GM23338 (cell line): ENCODE measurements at regions not wholly inside any gene's neighbourhood (a gene's known extent, or its start where the extent isn't known, plus 50 kb on each side); places are given as distances from the start of the nearest gene placed in this dataset.

Experiments
- ATAC-seq: fragments of 200-7000 bp; cut with Tn5 transposase; 3 replicates; pipeline ENCODE4 v1.9.1; 2020
- DNase-seq: peaks from one replicate; pipeline ENCODE4 v3.0.0-alpha.2; 2015; ENCODE audit warnings: low spot score
- H2AFZ ChIP-seq: fragments of 200-600 bp; sonication (generic); 2 replicates; pipeline ENCODE4 v1.8.0; 2016; ENCODE audit warnings: antibody characterized with exemption, mild to moderate bottlenecking, moderate library complexity
- H3F3A ChIP-seq: fragments of 200-600 bp; sonication (generic); replicated peaks from 2 replicates; pipeline ENCODE4 v1.8.0; 2017; ENCODE audit warnings: antibody characterized with exemption, mixed run types, low read depth
- H3K27ac ChIP-seq: fragments of 200-600 bp; sonication (generic); 2 replicates; pipeline ENCODE4 v1.6.1; 2016; ENCODE audit warnings: low read depth
- H3K27me3 ChIP-seq: fragments of 200-600 bp; sonication (generic); 2 replicates; pipeline ENCODE4 v1.8.0; 2016; ENCODE audit warnings: mild to moderate bottlenecking, mixed run types, moderate library complexity; ENCODE audit not compliant: insufficient read depth
- H3K36me3 ChIP-seq: fragments of 200-600 bp; sonication (generic); 2 replicates; pipeline ENCODE4 v1.8.0; 2016; ENCODE audit warnings: mild to moderate bottlenecking; ENCODE audit not compliant: insufficient read depth
- H3K4me1 ChIP-seq: fragments of 200-600 bp; sonication (generic); 2 replicates; pipeline ENCODE4 v1.8.0; 2016; ENCODE audit warnings: mild to moderate bottlenecking, moderate library complexity; ENCODE audit not compliant: insufficient read depth
- H3K4me2 ChIP-seq: fragments of 200-600 bp; sonication (generic); 2 replicates; pipeline ENCODE4 v1.7.1; 2017; ENCODE audit warnings: mixed run types
- H3K4me3 ChIP-seq: fragments of 200-600 bp; sonication (generic); 2 replicates; pipeline ENCODE4 v1.6.1; 2016; ENCODE audit warnings: mixed run types
- H3K79me2 ChIP-seq: fragments of 200-600 bp; sonication (generic); replicated peaks from 2 replicates; pipeline ENCODE4 v1.8.0; 2017; ENCODE audit warnings: mild to moderate bottlenecking; ENCODE audit not compliant: insufficient read depth
- H3K9me2 ChIP-seq: fragments of 200-600 bp; sonication (generic); 2 replicates; pipeline ENCODE4 v1.8.0; 2017; ENCODE audit not compliant: insufficient read depth
- H4K20me1 ChIP-seq: fragments of 200-600 bp; sonication (generic); replicated peaks from 2 replicates; pipeline ENCODE4 v1.8.0; 2017; ENCODE audit warnings: mild to moderate bottlenecking; ENCODE audit not compliant: insufficient read depth
- H3K27ac Mint-ChIP-seq: 2 replicates; pipeline ENCODE4 v1.8.0; 2020; ENCODE audit warnings: inconsistent platforms, mild to moderate bottlenecking, moderate library complexity, mixed read lengths
- H3K27me3 Mint-ChIP-seq: 3 replicates; pipeline ENCODE4 v1.8.0; 2022; ENCODE audit warnings: low read depth, mild to moderate bottlenecking, moderate library complexity, mixed read lengths, inconsistent platforms; ENCODE audit not compliant: insufficient read depth, poor library complexity
- H3K36me3 Mint-ChIP-seq: 3 replicates; pipeline ENCODE4 v1.8.0; 2021; ENCODE audit warnings: low read depth, mild to moderate bottlenecking, inconsistent platforms, moderate library complexity, mixed read lengths
- H3K4me1 Mint-ChIP-seq: 3 replicates; pipeline ENCODE4 v1.8.0; 2020; ENCODE audit warnings: mild to moderate bottlenecking, inconsistent platforms, mixed read lengths
- H3K4me3 Mint-ChIP-seq: 3 replicates; pipeline ENCODE4 v1.8.0; 2021; ENCODE audit warnings: moderate library complexity, mild to moderate bottlenecking, inconsistent platforms, mixed read lengths
- H3K9me3 Mint-ChIP-seq: 3 replicates; pipeline ENCODE4 v1.8.0; 2020; ENCODE audit warnings: moderate library complexity, mild to moderate bottlenecking, inconsistent platforms, mixed read lengths
- CREB1 ChIP-seq: fragments of 250-450 bp; sonication (Bioruptor Pico); IDR thresholded peaks from 2 replicates; pipeline ENCODE4 v1.5.0; 2020; ENCODE audit warnings: low read depth, mild to moderate bottlenecking, moderate library complexity
- EZH2 ChIP-seq: fragments of 200-600 bp; sonication (generic); IDR thresholded peaks from one replicate; pipeline ENCODE4 v1.8.0; 2017; ENCODE audit warnings: antibody characterized with exemption, mild to moderate bottlenecking, low read depth; ENCODE audit not compliant: unreplicated experiment
- EZH2phosphoT487 ChIP-seq: fragments of 200-600 bp; sonication (generic); IDR thresholded peaks from one replicate; pipeline ENCODE4 v1.8.1; 2018; ENCODE audit warnings: antibody characterized with exemption; ENCODE audit not compliant: unreplicated experiment
- JUNB ChIP-seq: IDR thresholded peaks from one replicate; pipeline ENCODE4 v1.6.1; 2016; ENCODE audit warnings: antibody characterized with exemption; ENCODE audit not compliant: unreplicated experiment
- NANOG ChIP-seq: IDR thresholded peaks from 2 replicates; pipeline ENCODE4 v1.6.1; 2016; ENCODE audit warnings: antibody characterized with exemption, borderline replicate concordance
- POLR2AphosphoS5 ChIP-seq: IDR thresholded peaks from 2 replicates; pipeline ENCODE4 v1.6.1; 2016; ENCODE audit warnings: antibody characterized with exemption, low read depth
- STAT1 ChIP-seq: IDR thresholded peaks from one replicate; pipeline ENCODE4 v1.6.1; 2016; ENCODE audit warnings: antibody characterized with exemption; ENCODE audit not compliant: unreplicated experiment
- ZNF114 ChIP-seq: fragments of 250-450 bp; sonication (Bioruptor Pico); IDR thresholded peaks from 2 replicates; pipeline ENCODE4 v1.5.0; 2020; ENCODE audit warnings: mild to moderate bottlenecking, moderate library complexity
- ZNF331 ChIP-seq: fragments of 250-450 bp; sonication (Bioruptor Pico); IDR thresholded peaks from 2 replicates; pipeline ENCODE4 v1.5.0; 2020; ENCODE audit warnings: low read depth, mild to moderate bottlenecking, moderate library complexity
- TF ChIP-seq, protein P1 (sequence below): IDR thresholded peaks from 2 replicates; pipeline ENCODE4 v1.6.1; 2016; ENCODE audit warnings: antibody characterized with exemption
- TF ChIP-seq, protein P2 (sequence below): IDR thresholded peaks from one replicate; pipeline ENCODE4 v1.6.1; 2018; ENCODE audit warnings: antibody characterized with exemption; ENCODE audit not compliant: unreplicated experiment
- TF ChIP-seq, protein P3 (sequence below), 2 experiments: fragments of 200-600 bp in 1 of 2; sonication (generic) in 1 of 2; conservative IDR thresholded peaks; 2 replicates each; pipeline versions ENCODE4 v1.5.1 to v1.6.1; 2016 to 2017; ENCODE audit warnings: antibody characterized with exemption in 2 of 2, low read depth in 2 of 2, mild to moderate bottlenecking in 2 of 2, moderate library complexity in 1 of 2
- TF ChIP-seq, protein P4 (sequence below): fragments of 250-450 bp; sonication (Bioruptor Pico); IDR thresholded peaks from 2 replicates; pipeline ENCODE4 v1.5.0; 2020; ENCODE audit warnings: mild to moderate bottlenecking, moderate library complexity

DNA sequence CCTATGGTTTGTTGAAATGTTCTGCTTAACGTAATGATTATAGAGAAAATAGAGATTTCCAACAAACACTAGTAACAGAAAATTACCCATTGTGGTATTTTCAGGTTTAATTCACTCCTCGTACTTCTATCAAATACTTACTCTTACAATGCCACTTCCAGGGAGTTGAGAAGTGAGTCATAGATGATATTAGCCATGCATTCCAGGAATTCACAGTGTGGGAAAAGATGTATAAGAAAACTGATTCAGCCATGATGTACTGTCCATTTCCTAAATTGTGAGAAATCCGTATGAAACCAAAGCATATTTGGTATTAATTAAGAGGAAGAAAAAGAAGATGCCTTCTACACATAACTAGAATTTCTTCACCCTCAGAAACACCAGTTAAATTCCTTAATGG is 1854.6 kb upstream of the WWC1 start:
- DNase-seq (no peak), ATAC-seq (no peak)
- Histone ChIP-seq H3K79me2 (no peaks in the 10 kb centered on the region), H4K20me1 (no peaks in the 10 kb centered on the region), H3K4me3 (no peak overlapping the region), H3K9me2 (no peaks in the 10 kb centered on the region), H2AFZ (no peak overlapping the region), H3K4me2 (no peak overlapping the region), H3K27me3 (no peaks in the 10 kb centered on the region), H3F3A (no peaks in the 10 kb centered on the region), H3K27ac (no peak overlapping the region), H3K4me1 (peaks cover 14% of the 10 kb centered on the region; the same call in 1 of the 2 replicates), H3K36me3 (no peaks in the 10 kb centered on the region)
- Mint-ChIP-seq H3K4me3 (no peak overlapping the region), H3K27ac (no peak overlapping the region), H3K9me3 (peaks cover 6% of the 10 kb centered on the region; the same call in 2 of the 3 replicates), H3K4me1 (peaks cover 15% of the 10 kb centered on the region), H3K27me3 (peaks cover 2% of the 10 kb centered on the region), H3K36me3 (peaks cover 13% of the 10 kb centered on the region)
- TF ChIP-seq NANOG (no peak), POLR2AphosphoS5 (no peak), EZH2 (no peak), JUNB (no peak), EZH2phosphoT487 (no peak), ZNF114 (CRISPR knock-in tag) (no peak), STAT1 (no peak), ZNF331 (CRISPR knock-in tag) (no peak), CREB1 (CRISPR knock-in tag) (no peak)
- TF ChIP-seq, protein P1, sequence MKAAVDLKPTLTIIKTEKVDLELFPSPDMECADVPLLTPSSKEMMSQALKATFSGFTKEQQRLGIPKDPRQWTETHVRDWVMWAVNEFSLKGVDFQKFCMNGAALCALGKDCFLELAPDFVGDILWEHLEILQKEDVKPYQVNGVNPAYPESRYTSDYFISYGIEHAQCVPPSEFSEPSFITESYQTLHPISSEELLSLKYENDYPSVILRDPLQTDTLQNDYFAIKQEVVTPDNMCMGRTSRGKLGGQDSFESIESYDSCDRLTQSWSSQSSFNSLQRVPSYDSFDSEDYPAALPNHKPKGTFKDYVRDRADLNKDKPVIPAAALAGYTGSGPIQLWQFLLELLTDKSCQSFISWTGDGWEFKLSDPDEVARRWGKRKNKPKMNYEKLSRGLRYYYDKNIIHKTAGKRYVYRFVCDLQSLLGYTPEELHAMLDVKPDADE, result no peak
- TF ChIP-seq, protein P2, sequence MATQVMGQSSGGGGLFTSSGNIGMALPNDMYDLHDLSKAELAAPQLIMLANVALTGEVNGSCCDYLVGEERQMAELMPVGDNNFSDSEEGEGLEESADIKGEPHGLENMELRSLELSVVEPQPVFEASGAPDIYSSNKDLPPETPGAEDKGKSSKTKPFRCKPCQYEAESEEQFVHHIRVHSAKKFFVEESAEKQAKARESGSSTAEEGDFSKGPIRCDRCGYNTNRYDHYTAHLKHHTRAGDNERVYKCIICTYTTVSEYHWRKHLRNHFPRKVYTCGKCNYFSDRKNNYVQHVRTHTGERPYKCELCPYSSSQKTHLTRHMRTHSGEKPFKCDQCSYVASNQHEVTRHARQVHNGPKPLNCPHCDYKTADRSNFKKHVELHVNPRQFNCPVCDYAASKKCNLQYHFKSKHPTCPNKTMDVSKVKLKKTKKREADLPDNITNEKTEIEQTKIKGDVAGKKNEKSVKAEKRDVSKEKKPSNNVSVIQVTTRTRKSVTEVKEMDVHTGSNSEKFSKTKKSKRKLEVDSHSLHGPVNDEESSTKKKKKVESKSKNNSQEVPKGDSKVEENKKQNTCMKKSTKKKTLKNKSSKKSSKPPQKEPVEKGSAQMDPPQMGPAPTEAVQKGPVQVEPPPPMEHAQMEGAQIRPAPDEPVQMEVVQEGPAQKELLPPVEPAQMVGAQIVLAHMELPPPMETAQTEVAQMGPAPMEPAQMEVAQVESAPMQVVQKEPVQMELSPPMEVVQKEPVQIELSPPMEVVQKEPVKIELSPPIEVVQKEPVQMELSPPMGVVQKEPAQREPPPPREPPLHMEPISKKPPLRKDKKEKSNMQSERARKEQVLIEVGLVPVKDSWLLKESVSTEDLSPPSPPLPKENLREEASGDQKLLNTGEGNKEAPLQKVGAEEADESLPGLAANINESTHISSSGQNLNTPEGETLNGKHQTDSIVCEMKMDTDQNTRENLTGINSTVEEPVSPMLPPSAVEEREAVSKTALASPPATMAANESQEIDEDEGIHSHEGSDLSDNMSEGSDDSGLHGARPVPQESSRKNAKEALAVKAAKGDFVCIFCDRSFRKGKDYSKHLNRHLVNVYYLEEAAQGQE, result no peak
- TF ChIP-seq, protein P3, sequence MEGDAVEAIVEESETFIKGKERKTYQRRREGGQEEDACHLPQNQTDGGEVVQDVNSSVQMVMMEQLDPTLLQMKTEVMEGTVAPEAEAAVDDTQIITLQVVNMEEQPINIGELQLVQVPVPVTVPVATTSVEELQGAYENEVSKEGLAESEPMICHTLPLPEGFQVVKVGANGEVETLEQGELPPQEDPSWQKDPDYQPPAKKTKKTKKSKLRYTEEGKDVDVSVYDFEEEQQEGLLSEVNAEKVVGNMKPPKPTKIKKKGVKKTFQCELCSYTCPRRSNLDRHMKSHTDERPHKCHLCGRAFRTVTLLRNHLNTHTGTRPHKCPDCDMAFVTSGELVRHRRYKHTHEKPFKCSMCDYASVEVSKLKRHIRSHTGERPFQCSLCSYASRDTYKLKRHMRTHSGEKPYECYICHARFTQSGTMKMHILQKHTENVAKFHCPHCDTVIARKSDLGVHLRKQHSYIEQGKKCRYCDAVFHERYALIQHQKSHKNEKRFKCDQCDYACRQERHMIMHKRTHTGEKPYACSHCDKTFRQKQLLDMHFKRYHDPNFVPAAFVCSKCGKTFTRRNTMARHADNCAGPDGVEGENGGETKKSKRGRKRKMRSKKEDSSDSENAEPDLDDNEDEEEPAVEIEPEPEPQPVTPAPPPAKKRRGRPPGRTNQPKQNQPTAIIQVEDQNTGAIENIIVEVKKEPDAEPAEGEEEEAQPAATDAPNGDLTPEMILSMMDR (conservative IDR thresholded peaks at IDR 0.05; ENCODE audit: low read depth in 2 of 2), result no peak
- TF ChIP-seq, protein P4, sequence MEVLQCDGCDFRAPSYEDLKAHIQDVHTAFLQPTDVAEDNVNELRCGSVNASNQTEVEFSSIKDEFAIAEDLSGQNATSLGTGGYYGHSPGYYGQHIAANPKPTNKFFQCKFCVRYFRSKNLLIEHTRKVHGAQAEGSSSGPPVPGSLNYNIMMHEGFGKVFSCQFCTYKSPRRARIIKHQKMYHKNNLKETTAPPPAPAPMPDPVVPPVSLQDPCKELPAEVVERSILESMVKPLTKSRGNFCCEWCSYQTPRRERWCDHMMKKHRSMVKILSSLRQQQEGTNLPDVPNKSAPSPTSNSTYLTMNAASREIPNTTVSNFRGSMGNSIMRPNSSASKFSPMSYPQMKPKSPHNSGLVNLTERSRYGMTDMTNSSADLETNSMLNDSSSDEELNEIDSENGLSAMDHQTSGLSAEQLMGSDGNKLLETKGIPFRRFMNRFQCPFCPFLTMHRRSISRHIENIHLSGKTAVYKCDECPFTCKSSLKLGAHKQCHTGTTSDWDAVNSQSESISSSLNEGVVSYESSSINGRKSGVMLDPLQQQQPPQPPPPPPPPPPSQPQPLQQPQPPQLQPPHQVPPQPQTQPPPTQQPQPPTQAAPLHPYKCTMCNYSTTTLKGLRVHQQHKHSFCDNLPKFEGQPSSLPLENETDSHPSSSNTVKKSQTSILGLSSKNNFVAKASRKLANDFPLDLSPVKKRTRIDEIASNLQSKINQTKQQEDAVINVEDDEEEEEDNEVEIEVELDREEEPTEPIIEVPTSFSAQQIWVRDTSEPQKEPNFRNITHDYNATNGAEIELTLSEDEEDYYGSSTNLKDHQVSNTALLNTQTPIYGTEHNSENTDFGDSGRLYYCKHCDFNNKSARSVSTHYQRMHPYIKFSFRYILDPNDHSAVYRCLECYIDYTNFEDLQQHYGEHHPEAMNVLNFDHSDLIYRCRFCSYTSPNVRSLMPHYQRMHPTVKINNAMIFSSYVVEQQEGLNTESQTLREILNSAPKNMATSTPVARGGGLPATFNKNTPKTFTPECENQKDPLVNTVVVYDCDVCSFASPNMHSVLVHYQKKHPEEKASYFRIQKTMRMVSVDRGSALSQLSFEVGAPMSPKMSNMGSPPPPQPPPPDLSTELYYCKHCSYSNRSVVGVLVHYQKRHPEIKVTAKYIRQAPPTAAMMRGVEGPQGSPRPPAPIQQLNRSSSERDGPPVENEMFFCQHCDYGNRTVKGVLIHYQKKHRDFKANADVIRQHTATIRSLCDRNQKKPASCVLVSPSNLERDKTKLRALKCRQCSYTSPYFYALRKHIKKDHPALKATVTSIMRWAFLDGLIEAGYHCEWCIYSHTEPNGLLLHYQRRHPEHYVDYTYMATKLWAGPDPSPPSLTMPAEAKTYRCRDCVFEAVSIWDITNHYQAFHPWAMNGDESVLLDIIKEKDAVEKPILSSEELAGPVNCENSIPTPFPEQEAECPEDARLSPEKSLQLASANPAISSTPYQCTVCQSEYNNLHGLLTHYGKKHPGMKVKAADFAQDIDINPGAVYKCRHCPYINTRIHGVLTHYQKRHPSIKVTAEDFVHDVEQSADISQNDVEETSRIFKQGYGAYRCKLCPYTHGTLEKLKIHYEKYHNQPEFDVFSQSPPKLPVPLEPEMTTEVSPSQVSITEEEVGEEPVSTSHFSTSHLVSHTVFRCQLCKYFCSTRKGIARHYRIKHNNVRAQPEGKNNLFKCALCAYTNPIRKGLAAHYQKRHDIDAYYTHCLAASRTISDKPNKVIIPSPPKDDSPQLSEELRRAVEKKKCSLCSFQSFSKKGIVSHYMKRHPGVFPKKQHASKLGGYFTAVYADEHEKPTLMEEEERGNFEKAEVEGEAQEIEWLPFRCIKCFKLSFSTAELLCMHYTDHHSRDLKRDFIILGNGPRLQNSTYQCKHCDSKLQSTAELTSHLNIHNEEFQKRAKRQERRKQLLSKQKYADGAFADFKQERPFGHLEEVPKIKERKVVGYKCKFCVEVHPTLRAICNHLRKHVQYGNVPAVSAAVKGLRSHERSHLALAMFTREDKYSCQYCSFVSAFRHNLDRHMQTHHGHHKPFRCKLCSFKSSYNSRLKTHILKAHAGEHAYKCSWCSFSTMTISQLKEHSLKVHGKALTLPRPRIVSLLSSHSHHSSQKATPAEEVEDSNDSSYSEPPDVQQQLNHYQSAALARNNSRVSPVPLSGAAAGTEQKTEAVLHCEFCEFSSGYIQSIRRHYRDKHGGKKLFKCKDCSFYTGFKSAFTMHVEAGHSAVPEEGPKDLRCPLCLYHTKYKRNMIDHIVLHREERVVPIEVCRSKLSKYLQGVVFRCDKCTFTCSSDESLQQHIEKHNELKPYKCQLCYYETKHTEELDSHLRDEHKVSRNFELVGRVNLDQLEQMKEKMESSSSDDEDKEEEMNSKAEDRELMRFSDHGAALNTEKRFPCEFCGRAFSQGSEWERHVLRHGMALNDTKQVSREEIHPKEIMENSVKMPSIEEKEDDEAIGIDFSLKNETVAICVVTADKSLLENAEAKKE (CRISPR knock-in tag), result no peak
